SK-N-SH treated with all-trans-retinoic acid at 6 μM for 48 hours (cell line): ENCODE measurements at regions not wholly inside any gene's neighbourhood (a gene's known extent, or its start where the extent isn't known, plus 50 kb on each side); places are given as distances from the start of the nearest gene placed in this dataset.

ENCODE experiments used
- ATAC-seq: fragments of 200-7000 bp; cut with Tn5 transposase; 3 replicates; pipeline ENCODE4 v1.9.1; 2020; ENCODE audit warnings: mild to moderate bottlenecking, moderate library complexity
- ARNTL ChIP-seq: fragments of 450-650 bp; formaldehyde crosslinking; IDR thresholded peaks from 2 replicates; pipeline ENCODE4 v1.5.0; 2020; ENCODE audit warnings: low read depth, mild to moderate bottlenecking, moderate library complexity, borderline replicate concordance
- BACH2 ChIP-seq: fragments of 250-450 bp; sonication (Bioruptor Pico); IDR thresholded peaks from 2 replicates; pipeline ENCODE4 v1.9.0; 2021; ENCODE audit warnings: mild to moderate bottlenecking, borderline replicate concordance
- CREB5 ChIP-seq: fragments of 250-450 bp; sonication (Bioruptor Pico); IDR thresholded peaks from 2 replicates; pipeline ENCODE4 v1.5.1; 2020; ENCODE audit warnings: low read depth, mild to moderate bottlenecking, moderate library complexity
- CSDC2 ChIP-seq: fragments of 250-450 bp; sonication (Bioruptor Pico); IDR thresholded peaks from 2 replicates; pipeline ENCODE4 v1.5.0; 2020; ENCODE audit warnings: mild to moderate bottlenecking, moderate library complexity
- ESRRG ChIP-seq: fragments of 250-450 bp; sonication (Bioruptor Pico); IDR thresholded peaks from 2 replicates; pipeline ENCODE4 v1.6.1; 2021; ENCODE audit warnings: mild to moderate bottlenecking
- GLIS3 ChIP-seq: fragments of 250-450 bp; sonication (Bioruptor Pico); IDR thresholded peaks from 2 replicates; pipeline ENCODE4 v1.5.0; 2020; ENCODE audit warnings: mild to moderate bottlenecking, moderate library complexity
- ISL1 ChIP-seq: fragments of 250-450 bp; sonication (Bioruptor Pico); IDR thresholded peaks from 2 replicates; pipeline ENCODE4 v2.1.2; 2022; ENCODE audit warnings: mild to moderate bottlenecking, moderate library complexity
- OSR1 ChIP-seq: fragments of 250-450 bp; sonication (Bioruptor Pico); IDR thresholded peaks from 2 replicates; pipeline ENCODE4 v1.8.0; 2022; ENCODE audit warnings: moderate library complexity, mild to moderate bottlenecking, inconsistent platforms
- PATZ1 ChIP-seq: fragments of 250-450 bp; sonication (Bioruptor Pico); IDR thresholded peaks from 2 replicates; pipeline ENCODE4 v1.8.0; 2020; ENCODE audit warnings: mild to moderate bottlenecking, moderate library complexity, borderline replicate concordance
- POU6F1 ChIP-seq: fragments of 250-450 bp; sonication (Bioruptor Pico); IDR thresholded peaks from 2 replicates; pipeline ENCODE4 v1.8.0; 2021; ENCODE audit warnings: low read depth, mild to moderate bottlenecking, moderate library complexity, borderline replicate concordance
- RARB ChIP-seq: fragments of 250-450 bp; sonication (Bioruptor Pico); IDR thresholded peaks from 2 replicates; pipeline ENCODE4 v1.8.0; 2021; ENCODE audit warnings: mild to moderate bottlenecking, moderate library complexity
- SNAI2 ChIP-seq: fragments of 250-450 bp; sonication (Bioruptor Pico); IDR thresholded peaks from 2 replicates; pipeline ENCODE4 v1.5.0; 2020; ENCODE audit warnings: mild to moderate bottlenecking, moderate library complexity
- TCF4 ChIP-seq: fragments of 250-450 bp; sonication (Bioruptor Pico); IDR thresholded peaks from 2 replicates; pipeline ENCODE4 v1.8.0; 2021; ENCODE audit warnings: mild to moderate bottlenecking, moderate library complexity, borderline replicate concordance
- TOX ChIP-seq: fragments of 250-450 bp; sonication (Bioruptor Pico); IDR thresholded peaks from 2 replicates; pipeline ENCODE4 v1.8.0; 2021; ENCODE audit warnings: mild to moderate bottlenecking, moderate library complexity, borderline replicate concordance
- TSHZ2 ChIP-seq: fragments of 250-450 bp; sonication (Bioruptor Pico); IDR thresholded peaks from 2 replicates; pipeline ENCODE4 v1.5.0; 2020; ENCODE audit warnings: mild to moderate bottlenecking, moderate library complexity
- ZC3H10 ChIP-seq: fragments of 250-450 bp; sonication (Bioruptor Pico); IDR thresholded peaks from 2 replicates; pipeline ENCODE4 v1.5.1; 2021; ENCODE audit warnings: mild to moderate bottlenecking, moderate library complexity
- ZFP3 ChIP-seq: fragments of 250-450 bp; sonication (Bioruptor Pico); IDR thresholded peaks from 2 replicates; pipeline ENCODE4 v1.5.0; 2020; ENCODE audit warnings: mild to moderate bottlenecking, moderate library complexity
- ZFP30 ChIP-seq: fragments of 450-650 bp; formaldehyde crosslinking; IDR thresholded peaks from 2 replicates; pipeline ENCODE4 v1.5.0; 2022; ENCODE audit warnings: mild to moderate bottlenecking, moderate library complexity
- ZNF565 ChIP-seq: fragments of 450-650 bp; formaldehyde crosslinking; conservative IDR thresholded peaks from 2 replicates; pipeline ENCODE4 v1.5.0; 2020; ENCODE audit warnings: low read depth, mild to moderate bottlenecking, moderate library complexity
- ZNF70 ChIP-seq: fragments of 450-650 bp; formaldehyde crosslinking; IDR thresholded peaks from 2 replicates; pipeline ENCODE4 v1.5.0; 2020; ENCODE audit warnings: mild to moderate bottlenecking, moderate library complexity
- ZNF8 ChIP-seq: fragments of 450-650 bp; formaldehyde crosslinking; IDR thresholded peaks from 2 replicates; pipeline ENCODE4 v1.5.0; 2020; ENCODE audit warnings: mild to moderate bottlenecking, moderate library complexity

GRCh38 chrX:11040405-11040804, 70.7 kb upstream of the HCCS start (continued):
- TF ChIP-seq TSHZ2 (CRISPR knock-in tag) (no peak), POU6F1 (no peak)

- peak; percentile 80 for ATAC-seq
- no peak for TF ChIP-seq ESRRG (CRISPR knock-in tag)
- TF ChIP-seq ZNF70: no peak
- TF ChIP-seq ZFP3 (CRISPR knock-in tag): no peak
- 0 out of 2 replicates have a peak, but pooled peaks have one; percentile 15 for TF ChIP-seq ISL1
Observed at GRCh38 chrX:11040996-11041395, 70.1 kb upstream of the HCCS start.

GRCh38 chrX:11050013-11050412, 61.1 kb upstream of the HCCS start:
- ATAC-seq: no peak
- TF ChIP-seq ZFP30 (no peak), SNAI2 (CRISPR knock-in tag) (no peak), OSR1 (CRISPR knock-in tag) (no peak), PATZ1 (CRISPR knock-in tag) (no peak), BACH2 (CRISPR knock-in tag) (no peak), ISL1 (no peak), RARB (no peak), ZFP3 (CRISPR knock-in tag) (no peak), TCF4 (CRISPR knock-in tag) (no peak), ARNTL (CRISPR knock-in tag) (no peak), ZNF565 (CRISPR knock-in tag) (no peak)

- TF ChIP-seq ZNF8: no peak
- no peak for TF ChIP-seq CREB5 (CRISPR knock-in tag)
- no peak for TF ChIP-seq ZNF70
- no peak for TF ChIP-seq ESRRG (CRISPR knock-in tag)
- TF ChIP-seq OSR1 (CRISPR knock-in tag): no peak
- no peak for TF ChIP-seq BACH2 (CRISPR knock-in tag)
- TF ChIP-seq ZC3H10 (CRISPR knock-in tag): no peak
- no peak for TF ChIP-seq ZFP3 (CRISPR knock-in tag)
- TF ChIP-seq TOX (CRISPR knock-in tag): no peak
- TF ChIP-seq TSHZ2 (CRISPR knock-in tag): no peak
- no peak for TF ChIP-seq ZNF565 (CRISPR knock-in tag)
- TF ChIP-seq POU6F1: no peak
- no peak for TF ChIP-seq GLIS3 (CRISPR knock-in tag)
- TF ChIP-seq ISL1: no peak
- TF ChIP-seq PATZ1 (CRISPR knock-in tag): no peak
- no peak for TF ChIP-seq CSDC2
- ATAC-seq: no peak
Observed at GRCh38 chrX:11053351-11053750, 57.8 kb upstream of the HCCS start.
